HCT116 (cell line): ENCODE measurements at regions not wholly inside any gene's neighbourhood (a gene's known extent, or its start where the extent isn't known, plus 50 kb on each side); places are given as distances from the start of the nearest gene placed in this dataset.

Source experiments
- ATAC-seq: fragments of 200-7000 bp; cut with Tn5 transposase; 2 replicates; pipeline ENCODE4 v1.9.1; 2020; ENCODE audit warnings: mild to moderate bottlenecking, moderate library complexity
- BruUV-seq: library from RNA; stranded (reverse); fragments of 400-500 nt; replicated peaks from 2 replicates; lab custom pipeline; 2021; lab: Mats Ljungman, UMichigan
- CTCF ChIA-PET: fragments of 300-600 bp; sonication (Branson Sonifier 250); formaldehyde crosslinking; loops from one replicate; lab custom pipeline; 2021; ENCODE audit warnings: antibody characterized with exemption; lab: Charles Lee
- POLR2A ChIA-PET: fragments of 300-600, 350-600 bp; sonication (Branson Sonifier 250); formaldehyde crosslinking; loops from one replicate; lab custom pipeline; 2021; ENCODE audit warnings: antibody characterized with exemption; lab: Charles Lee
- RAD21 ChIA-PET, 2 experiments: fragments of 300-600 bp; sonication (Branson Sonifier 250); formaldehyde crosslinking; loops; one replicate each; lab custom pipeline; 2023; ENCODE audit warnings: low total read pairs in 2 of 2; ENCODE audit not compliant: uncharacterized antibody in 2 of 2, unreplicated experiment in 2 of 2, low non-redundant PET in 1 of 2; lab: Charles Lee
- DNase-seq: peaks from one replicate; pipeline ENCODE4 v3.0.0-alpha.2; 2010; ENCODE audit warnings: low read depth, low spot score
- H2AFZ ChIP-seq: fragments of 200-600 bp; shearing (Covaris generic), sonication (generic); 2 replicates; pipeline ENCODE4 v1.6.1; 2017; ENCODE audit warnings: low read depth, mixed run types, mixed read lengths, antibody characterized with exemption, low read length; ENCODE audit not compliant: poor library complexity, severe bottlenecking
- H3K27ac ChIP-seq: 2 replicates; pipeline ENCODE4 v1.5.1; 2012; ENCODE audit warnings: low read depth, low read length
- H3K27me3 ChIP-seq: fragments of 200-600 bp; sonication (generic); 2 replicates; pipeline ENCODE4 v1.6.1; 2016; ENCODE audit warnings: mixed run types, low read length, mixed read lengths; ENCODE audit not compliant: insufficient read depth
- H3K36me3 ChIP-seq, 2 experiments: fragments of 200-500 bp in 1 of 2; fragments of 200-600 bp in 1 of 2; sonication (Bioruptor generic) in 1 of 2; sonication (generic) in 1 of 2; 2 replicates each; pipeline versions ENCODE4 v1.5.1 to v1.6.1; 2014 to 2016; ENCODE audit warnings: low read length in 2 of 2, inconsistent platforms in 1 of 2, mixed read lengths in 1 of 2, mixed run types in 1 of 2; ENCODE audit not compliant: insufficient read depth in 2 of 2, control insufficient read depth in 1 of 2
- H3K4me1 ChIP-seq, 2 experiments: fragments of 200-600 bp in 1 of 2; sonication (generic) in 1 of 2; 2 replicates each; pipeline versions ENCODE4 v1.5.1 to v1.6.1; 2012 to 2017; ENCODE audit warnings: low read length in 2 of 2, inconsistent platforms in 1 of 2, mild to moderate bottlenecking in 1 of 2, mixed read lengths in 1 of 2, mixed run types in 1 of 2, moderate library complexity in 1 of 2; ENCODE audit not compliant: insufficient read depth in 2 of 2, control insufficient read depth in 1 of 2
- H3K4me2 ChIP-seq: fragments of 200-600 bp; sonication (generic); 2 replicates; pipeline ENCODE4 v1.6.1; 2017; ENCODE audit warnings: mixed run types, low read length, mixed read lengths
- H3K4me3 ChIP-seq, 2 experiments: fragments of 200-600 bp in 1 of 2; sonication (generic) in 1 of 2; replicated peaks in 1 of 2; 2 replicates each; pipeline ENCODE4 v1.5.1; 2011 to 2016; ENCODE audit warnings: low read length in 2 of 2, control low read depth in 1 of 2, low read depth in 1 of 2, mild to moderate bottlenecking in 1 of 2, mixed read lengths in 1 of 2, mixed run types in 1 of 2
- H3K79me2 ChIP-seq: fragments of 200-600 bp; sonication (generic); 2 replicates; pipeline ENCODE4 v1.6.1; 2017; ENCODE audit warnings: mild to moderate bottlenecking, mixed run types, low read length, moderate library complexity, mixed read lengths; ENCODE audit not compliant: insufficient read depth
- H3K9ac ChIP-seq: fragments of 200-600 bp; sonication (generic); 2 replicates; pipeline ENCODE4 v1.6.1; 2016; ENCODE audit warnings: low read length, mixed read lengths
- H3K9me2 ChIP-seq: fragments of 200-600 bp; sonication (generic), shearing (Covaris generic); 2 replicates; pipeline ENCODE4 v1.6.1; 2017; ENCODE audit warnings: mixed run types, mild to moderate bottlenecking, moderate library complexity; ENCODE audit not compliant: insufficient read depth
- H3K9me3 ChIP-seq, 2 experiments: fragments of 200-500 bp in 1 of 2; fragments of 200-600 bp in 1 of 2; sonication (Bioruptor generic) in 1 of 2; sonication (generic) in 1 of 2; 2 replicates each; pipeline ENCODE4 v1.6.1; 2014 to 2017; ENCODE audit warnings: low read length in 2 of 2, mixed read lengths in 2 of 2, inconsistent platforms in 1 of 2, low read depth in 1 of 2, mild to moderate bottlenecking in 1 of 2, mixed run types in 1 of 2, moderate library complexity in 1 of 2; ENCODE audit not compliant: control insufficient read depth in 1 of 2, insufficient read depth in 1 of 2
- H4K20me1 ChIP-seq: fragments of 200-600 bp; sonication (generic), shearing (Covaris generic); 2 replicates; pipeline ENCODE4 v1.6.1; 2017; ENCODE audit warnings: mixed run types, mild to moderate bottlenecking, moderate library complexity; ENCODE audit not compliant: insufficient read depth
- CBX3 ChIP-seq: IDR thresholded peaks from 2 replicates; pipeline ENCODE4 v1.6.1; 2012; ENCODE audit warnings: low read depth
- CTCF ChIP-seq, 3 experiments: fragments of 200-600 bp in 1 of 3; sonication (generic) in 1 of 3; IDR thresholded peaks in 2 of 3; conservative IDR thresholded peaks in 1 of 3; 2 replicates each; pipeline ENCODE4 v1.5.1; 2012 to 2017; ENCODE audit warnings: low read depth in 2 of 3, low read length in 2 of 3, antibody characterized with exemption in 1 of 3, borderline replicate concordance in 1 of 3, control low read depth in 1 of 3, mild to moderate bottlenecking in 1 of 3, mixed read lengths in 1 of 3, mixed run types in 1 of 3, moderate library complexity in 1 of 3; ENCODE audit not compliant: insufficient read depth in 1 of 3
- EGR1 ChIP-seq: IDR thresholded peaks from 2 replicates; pipeline ENCODE4 v1.6.1; 2012; ENCODE audit warnings: low read depth
- EZH2phosphoT487 ChIP-seq: fragments of 200-600 bp; IDR thresholded peaks from 2 replicates; pipeline ENCODE4 v1.6.1; 2018; ENCODE audit warnings: antibody characterized with exemption, borderline replicate concordance
- JUND ChIP-seq: IDR thresholded peaks from 2 replicates; pipeline ENCODE4 v1.6.1; 2012
- POLR2A ChIP-seq: IDR thresholded peaks from 2 replicates; pipeline ENCODE4 v1.7.0; 2011; ENCODE audit warnings: borderline replicate concordance; ENCODE audit not compliant: insufficient read depth, insufficient read length; ENCODE audit errors: extremely low read depth
- RAD21 ChIP-seq: IDR thresholded peaks from 2 replicates; pipeline ENCODE4 v1.6.1; 2012; ENCODE audit warnings: low read depth, mild to moderate bottlenecking
- SP1 ChIP-seq: IDR thresholded peaks from 2 replicates; pipeline ENCODE4 v1.6.1; 2012; ENCODE audit warnings: low read depth
- TCF7L2 ChIP-seq: IDR thresholded peaks from 2 replicates; pipeline ENCODE4 v1.7.0; 2011; ENCODE audit warnings: borderline replicate concordance, inconsistent platforms; ENCODE audit not compliant: insufficient read depth, insufficient read length; ENCODE audit errors: extremely low read depth
- ZFX ChIP-seq: fragments of 450-650 bp; IDR thresholded peaks from 2 replicates; pipeline ENCODE4 v1.6.1; 2017
- intact Hi-C: fragments of 100-400 bp; cut with micrococcal nuclease; formaldehyde crosslinking; loops from 2 replicates; pipeline ENCODE4 v1.10.0; 2022
- TF ChIP-seq, protein P1 (sequence below): IDR thresholded peaks from 2 replicates; pipeline ENCODE4 v1.6.1; 2011; ENCODE audit warnings: mild to moderate bottlenecking, low read length, moderate library complexity; ENCODE audit not compliant: insufficient replicate concordance; ENCODE audit errors: extremely low read depth
- TF ChIP-seq, protein P2 (sequence below): IDR thresholded peaks from 2 replicates; pipeline ENCODE4 v1.6.1; 2012

GRCh38 chr1:95364546-95364945 lies 130.5 kb downstream of the RWDD3 start:
- Histone ChIP-seq H3K79me2 (no peaks in the 10 kb centered on the region), H4K20me1 (no peaks in the 10 kb centered on the region), H3K4me3 (no peak overlapping the region), H3K27ac (no peak overlapping the region), H3K27me3 (peaks cover 24% of the 10 kb centered on the region; the same call in 1 of the 2 replicates), H3K9me3 (no peaks in the 10 kb centered on the region), H3K4me1 (no peaks in the 10 kb centered on the region), H3K9me2 (no peaks in the 10 kb centered on the region), H3K36me3 (no peaks in the 10 kb centered on the region), H3K4me2 (no peak overlapping the region), H2AFZ (no peak overlapping the region), H3K9ac (no peak overlapping the region)
- RAD21 ChIA-PET = no interaction called here
- POLR2A ChIA-PET = no interaction called here
- CTCF ChIA-PET = no interaction called here
- ATAC-seq (no peak), DNase-seq (no peak)
- intact Hi-C loops = no loop called here
- no TSS peak for BruUV-seq
- TF ChIP-seq SP1 (no peak), TCF7L2 (no peak), POLR2A (no peak)
- TF ChIP-seq, protein P1, sequence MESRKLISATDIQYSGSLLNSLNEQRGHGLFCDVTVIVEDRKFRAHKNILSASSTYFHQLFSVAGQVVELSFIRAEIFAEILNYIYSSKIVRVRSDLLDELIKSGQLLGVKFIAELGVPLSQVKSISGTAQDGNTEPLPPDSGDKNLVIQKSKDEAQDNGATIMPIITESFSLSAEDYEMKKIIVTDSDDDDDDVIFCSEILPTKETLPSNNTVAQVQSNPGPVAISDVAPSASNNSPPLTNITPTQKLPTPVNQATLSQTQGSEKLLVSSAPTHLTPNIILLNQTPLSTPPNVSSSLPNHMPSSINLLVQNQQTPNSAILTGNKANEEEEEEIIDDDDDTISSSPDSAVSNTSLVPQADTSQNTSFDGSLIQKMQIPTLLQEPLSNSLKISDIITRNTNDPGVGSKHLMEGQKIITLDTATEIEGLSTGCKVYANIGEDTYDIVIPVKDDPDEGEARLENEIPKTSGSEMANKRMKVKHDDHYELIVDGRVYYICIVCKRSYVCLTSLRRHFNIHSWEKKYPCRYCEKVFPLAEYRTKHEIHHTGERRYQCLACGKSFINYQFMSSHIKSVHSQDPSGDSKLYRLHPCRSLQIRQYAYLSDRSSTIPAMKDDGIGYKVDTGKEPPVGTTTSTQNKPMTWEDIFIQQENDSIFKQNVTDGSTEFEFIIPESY = no peak

GRCh38 chr1:95366498-95366897 lies 132.5 kb downstream of the RWDD3 start:
- POLR2A ChIA-PET = no interaction called here
- Histone ChIP-seq H3K4me2 (no peak overlapping the region), H3K79me2 (no peaks in the 10 kb centered on the region), H3K4me3 (no peak overlapping the region), H3K4me1 (no peaks in the 10 kb centered on the region), H3K27me3 (peaks cover 20% of the 10 kb centered on the region; the same call in 1 of the 2 replicates), H2AFZ (no peak overlapping the region), H3K9me2 (no peaks in the 10 kb centered on the region), H3K9ac (no peak overlapping the region), H3K36me3 (no peaks in the 10 kb centered on the region), H3K9me3 (no peaks in the 10 kb centered on the region), H3K27ac (no peak overlapping the region), H4K20me1 (no peaks in the 10 kb centered on the region)
- CTCF ChIA-PET = no interaction called here
- no peak for DNase-seq
- TF ChIP-seq CTCF (IDR thresholded peaks at IDR 0.05 in 2 of 3, conservative IDR thresholded peaks at IDR 0.05 in 1 of 3; ENCODE audit: borderline replicate concordance in 1 of 3, insufficient read depth in 1 of 3, low read depth in 2 of 3, low read length in 2 of 3) (0 out of 6 replicates have a peak, but pooled peaks of 1 of the 3 experiments have one; percentile 14), RAD21 (no peak), EZH2phosphoT487 (no peak), EGR1 (no peak), JUND (no peak), CBX3 (no peak), ZFX (no peak)
- TF ChIP-seq, protein P2, sequence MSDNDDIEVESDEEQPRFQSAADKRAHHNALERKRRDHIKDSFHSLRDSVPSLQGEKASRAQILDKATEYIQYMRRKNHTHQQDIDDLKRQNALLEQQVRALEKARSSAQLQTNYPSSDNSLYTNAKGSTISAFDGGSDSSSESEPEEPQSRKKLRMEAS = no peak
- ATAC-seq = no peak
- RAD21 ChIA-PET = no interaction called here
- intact Hi-C loops = no loop called here
- no TSS peak for BruUV-seq
